Keratinocyte (primary cell): ENCODE measurements at regions not wholly inside any gene's neighbourhood (a gene's known extent, or its start where the extent isn't known, plus 50 kb on each side); places are given as distances from the start of the nearest gene placed in this dataset.

Source experiments
- DNase-seq: peaks from one replicate; pipeline ENCODE4 v3.0.0-alpha.2; 2011; ENCODE audit warnings: low read depth, missing footprints, low spot score
- FAIRE-seq: peaks from 2 replicates; lab custom pipeline; 2011; peaks lifted over from hg19 to GRCh38; lab: Jason Lieb, UNC
- H2AFZ ChIP-seq: 2 replicates; pipeline ENCODE4 v1.6.0; 2012; ENCODE audit warnings: low read length, control low read depth, inconsistent platforms; ENCODE audit not compliant: control insufficient read depth
- H3K27ac ChIP-seq: 2 replicates; pipeline ENCODE4 v1.5.1; 2011; ENCODE audit warnings: low read length; ENCODE audit not compliant: control insufficient read depth, insufficient read depth
- H3K27me3 ChIP-seq: 3 replicates; pipeline ENCODE4 v1.6.0; 2011; ENCODE audit warnings: low read length; ENCODE audit not compliant: control insufficient read depth, insufficient read depth; ENCODE audit errors: extremely low read depth
- H3K36me3 ChIP-seq, 2 experiments: 2 replicates in 1 of 2; 3 replicates in 1 of 2; pipeline ENCODE4 v1.5.1; 2011; ENCODE audit warnings: low read length in 2 of 2, mild to moderate bottlenecking in 1 of 2; ENCODE audit not compliant: control insufficient read depth in 2 of 2, insufficient read depth in 2 of 2; ENCODE audit errors: extremely low read depth in 1 of 2
- H3K4me1 ChIP-seq: 3 replicates; pipeline ENCODE4 v1.5.1; 2011; ENCODE audit warnings: low read length; ENCODE audit not compliant: control insufficient read depth, insufficient read depth; ENCODE audit errors: extremely low read depth
- H3K4me2 ChIP-seq: 3 replicates; pipeline ENCODE4 v1.6.0; 2011; ENCODE audit warnings: low read depth, low read length; ENCODE audit not compliant: control insufficient read depth, insufficient read depth; ENCODE audit errors: extremely low read depth
- H3K4me3 ChIP-seq, 3 experiments: fragments of 200-600 bp in 1 of 3; sonication (generic) in 1 of 3; 2 replicates in 2 of 3; 3 replicates in 1 of 3; pipeline ENCODE4 v1.5.1; 2011 to 2016; ENCODE audit warnings: low read length in 3 of 3, mild to moderate bottlenecking in 3 of 3, control low read depth in 2 of 3, inconsistent platforms in 1 of 3, low read depth in 1 of 3, mixed read lengths in 1 of 3, mixed run types in 1 of 3, moderate library complexity in 1 of 3; ENCODE audit not compliant: control insufficient read depth in 2 of 3, insufficient read depth in 2 of 3; ENCODE audit errors: extremely low read depth in 1 of 3
- H3K79me2 ChIP-seq: 2 replicates; pipeline ENCODE4 v1.6.0; 2012; ENCODE audit warnings: low read length; ENCODE audit not compliant: control insufficient read depth, insufficient read depth
- H3K9ac ChIP-seq: 3 replicates; pipeline ENCODE4 v1.6.0; 2011; ENCODE audit warnings: low read length; ENCODE audit not compliant: control insufficient read depth, insufficient read depth; ENCODE audit errors: extremely low read depth
- H3K9me1 ChIP-seq: 3 replicates; pipeline ENCODE4 v1.6.0; 2011; ENCODE audit warnings: low read length; ENCODE audit not compliant: control insufficient read depth, insufficient read depth; ENCODE audit errors: extremely low read depth
- H3K9me3 ChIP-seq: 2 replicates; pipeline ENCODE4 v1.5.1; 2012; ENCODE audit warnings: low read depth, low read length; ENCODE audit not compliant: control insufficient read depth
- H4K20me1 ChIP-seq: 3 replicates; pipeline ENCODE4 v1.6.0; 2011; ENCODE audit warnings: low read length; ENCODE audit not compliant: control insufficient read depth, insufficient read depth; ENCODE audit errors: extremely low read depth
- EZH2 ChIP-seq: IDR thresholded peaks from one replicate; pipeline ENCODE4 v1.6.1; 2012; ENCODE audit warnings: inconsistent platforms, mild to moderate bottlenecking, low read length, moderate library complexity
- dilution Hi-C: fragments of 300-500 bp; cut with MboI; formaldehyde crosslinking; loops from one replicate; pipeline ENCODE4 v1.7.0; 2020; ENCODE audit warnings: low sequenced_read_pairs; ENCODE audit not compliant: extremely low pct_ligation_motif_present
- TF ChIP-seq, protein P1 (sequence below), 3 experiments: IDR thresholded peaks in 1 of 3; conservative IDR thresholded peaks in 1 of 3; optimal IDR thresholded peaks in 1 of 3; 2 replicates in 2 of 3; 3 replicates in 1 of 3; pipeline versions ENCODE3 to v1.5.1; 2011; ENCODE audit warnings: low read length in 3 of 3, mild to moderate bottlenecking in 3 of 3, moderate library complexity in 2 of 3, control low read depth in 1 of 3, inconsistent platforms in 1 of 3; ENCODE audit not compliant: insufficient read depth in 2 of 3; ENCODE audit errors: extremely low read depth in 1 of 3

DNA sequence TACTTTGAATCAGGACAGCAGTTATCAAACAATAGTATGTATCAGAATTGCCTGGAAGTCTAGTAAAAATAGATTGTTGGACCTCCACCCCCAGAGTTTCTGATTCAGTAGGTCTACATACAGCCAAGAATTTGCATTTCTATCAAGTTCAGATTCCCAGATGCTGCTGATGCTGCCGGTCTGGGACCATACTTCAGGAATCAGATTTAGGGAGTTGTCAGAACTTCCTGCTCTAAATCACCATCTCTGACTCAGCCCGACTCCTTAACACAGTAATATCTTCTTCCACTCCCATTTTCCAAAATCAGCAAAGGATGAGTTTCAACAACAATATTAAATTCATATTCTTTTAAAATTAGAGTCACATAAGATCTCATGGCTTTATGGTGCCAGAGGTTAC is 227.2 kb upstream of the TMEM161B start:
- Histone ChIP-seq H3K27me3 (no peaks in the 10 kb centered on the region), H3K27ac (no peak overlapping the region), H3K4me2 (no peak overlapping the region), H3K79me2 (no peaks in the 10 kb centered on the region), H3K9me1 (no peaks in the 10 kb centered on the region), H3K9me3 (no peaks in the 10 kb centered on the region), H3K9ac (no peak overlapping the region), H3K36me3 (no peaks in the 10 kb centered on the region), H3K4me3 (no peak overlapping the region), H4K20me1 (no peaks in the 10 kb centered on the region), H2AFZ (no peak overlapping the region), H3K4me1 (no peaks in the 10 kb centered on the region)
- FAIRE-seq (no peak), DNase-seq (no peak)
- TF ChIP-seq EZH2: no peak
- TF ChIP-seq, protein P1, sequence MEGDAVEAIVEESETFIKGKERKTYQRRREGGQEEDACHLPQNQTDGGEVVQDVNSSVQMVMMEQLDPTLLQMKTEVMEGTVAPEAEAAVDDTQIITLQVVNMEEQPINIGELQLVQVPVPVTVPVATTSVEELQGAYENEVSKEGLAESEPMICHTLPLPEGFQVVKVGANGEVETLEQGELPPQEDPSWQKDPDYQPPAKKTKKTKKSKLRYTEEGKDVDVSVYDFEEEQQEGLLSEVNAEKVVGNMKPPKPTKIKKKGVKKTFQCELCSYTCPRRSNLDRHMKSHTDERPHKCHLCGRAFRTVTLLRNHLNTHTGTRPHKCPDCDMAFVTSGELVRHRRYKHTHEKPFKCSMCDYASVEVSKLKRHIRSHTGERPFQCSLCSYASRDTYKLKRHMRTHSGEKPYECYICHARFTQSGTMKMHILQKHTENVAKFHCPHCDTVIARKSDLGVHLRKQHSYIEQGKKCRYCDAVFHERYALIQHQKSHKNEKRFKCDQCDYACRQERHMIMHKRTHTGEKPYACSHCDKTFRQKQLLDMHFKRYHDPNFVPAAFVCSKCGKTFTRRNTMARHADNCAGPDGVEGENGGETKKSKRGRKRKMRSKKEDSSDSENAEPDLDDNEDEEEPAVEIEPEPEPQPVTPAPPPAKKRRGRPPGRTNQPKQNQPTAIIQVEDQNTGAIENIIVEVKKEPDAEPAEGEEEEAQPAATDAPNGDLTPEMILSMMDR (optimal IDR thresholded peaks at IDR 0.05 in 1 of 3, IDR thresholded peaks at IDR 0.05 in 1 of 3, conservative IDR thresholded peaks at IDR 0.05 in 1 of 3; ENCODE audit: extremely low read depth in 1 of 3, insufficient read depth in 2 of 3, low read length in 3 of 3): no peak
- dilution Hi-C loops: no loop called here

DNA sequence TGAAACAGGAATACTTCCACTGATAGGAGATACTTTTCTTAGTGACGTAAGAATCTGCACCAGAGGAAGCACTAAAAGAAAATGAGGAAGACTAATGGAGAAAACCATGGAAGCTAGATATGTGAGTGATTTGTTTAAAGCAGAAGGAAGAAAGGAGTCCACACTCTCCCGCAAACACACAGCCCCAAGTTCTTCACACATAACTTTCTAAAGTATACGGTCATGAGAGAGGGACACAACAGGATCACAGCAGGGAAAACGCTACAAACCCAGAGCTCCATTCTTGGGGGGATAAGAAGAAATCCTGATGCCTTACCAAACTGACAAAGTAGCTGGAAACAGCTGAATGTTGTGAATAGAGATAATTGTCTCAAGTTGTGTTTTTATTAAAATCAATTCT is 222.2 kb upstream of the TMEM161B start:
- dilution Hi-C loops: no loop called here
- Histone ChIP-seq H3K9me1 (no peaks in the 10 kb centered on the region), H3K27me3 (no peaks in the 10 kb centered on the region), H3K36me3 (no peaks in the 10 kb centered on the region), H2AFZ (no peak overlapping the region), H3K9me3 (no peaks in the 10 kb centered on the region), H3K4me3 (no peak overlapping the region), H3K4me1 (no peaks in the 10 kb centered on the region), H3K4me2 (no peak overlapping the region), H3K79me2 (no peaks in the 10 kb centered on the region), H4K20me1 (no peaks in the 10 kb centered on the region), H3K9ac (no peak overlapping the region), H3K27ac (no peak overlapping the region)
- TF ChIP-seq EZH2: no peak
- TF ChIP-seq, protein P1 (optimal IDR thresholded peaks at IDR 0.05 in 1 of 3, IDR thresholded peaks at IDR 0.05 in 1 of 3, conservative IDR thresholded peaks at IDR 0.05 in 1 of 3; ENCODE audit: extremely low read depth in 1 of 3, insufficient read depth in 2 of 3, low read length in 3 of 3): no peak
- DNase-seq (no peak), FAIRE-seq (no peak)
